ENCODE measurements at regions not wholly inside any gene's neighbourhood (a gene's known extent, or its start where the extent isn't known, plus 50 kb on each side); places are given as distances from the start of the nearest gene placed in this dataset.

DNA sequence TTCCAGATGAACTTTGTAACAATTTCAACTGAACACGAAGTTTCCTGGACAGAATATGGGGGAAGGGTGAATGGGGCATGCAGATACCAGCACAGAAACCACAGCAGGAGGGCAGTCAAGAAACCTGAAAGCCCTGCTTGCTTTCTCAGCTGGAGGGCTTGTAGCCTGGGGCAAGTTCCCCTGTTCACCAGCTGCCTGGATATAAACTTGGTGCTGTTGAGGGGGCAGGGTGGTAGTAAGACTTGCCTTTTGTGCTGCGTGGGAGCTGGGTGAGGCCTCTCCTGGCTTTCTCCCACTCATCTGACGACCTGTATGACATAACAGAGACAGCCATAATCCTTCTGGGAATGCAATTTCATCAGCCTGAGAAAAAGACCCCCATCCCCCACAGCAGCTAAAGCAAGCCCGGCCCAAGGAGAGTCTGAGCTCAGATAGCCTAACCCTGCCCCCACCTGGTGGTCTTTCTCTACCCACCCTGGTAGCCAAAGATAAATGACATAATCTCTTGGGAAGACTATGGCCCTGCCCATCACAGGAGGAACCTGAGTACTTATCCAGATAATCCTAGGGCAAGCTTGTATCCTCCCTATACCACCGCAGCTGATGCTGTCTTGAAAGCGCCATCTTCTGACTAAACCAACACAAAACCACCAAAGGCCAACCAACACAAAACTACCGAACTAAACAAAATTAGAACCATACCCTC lies 234.3 kb downstream of the LAS1L start (continued):
- TF ChIP-seq, protein P1, sequence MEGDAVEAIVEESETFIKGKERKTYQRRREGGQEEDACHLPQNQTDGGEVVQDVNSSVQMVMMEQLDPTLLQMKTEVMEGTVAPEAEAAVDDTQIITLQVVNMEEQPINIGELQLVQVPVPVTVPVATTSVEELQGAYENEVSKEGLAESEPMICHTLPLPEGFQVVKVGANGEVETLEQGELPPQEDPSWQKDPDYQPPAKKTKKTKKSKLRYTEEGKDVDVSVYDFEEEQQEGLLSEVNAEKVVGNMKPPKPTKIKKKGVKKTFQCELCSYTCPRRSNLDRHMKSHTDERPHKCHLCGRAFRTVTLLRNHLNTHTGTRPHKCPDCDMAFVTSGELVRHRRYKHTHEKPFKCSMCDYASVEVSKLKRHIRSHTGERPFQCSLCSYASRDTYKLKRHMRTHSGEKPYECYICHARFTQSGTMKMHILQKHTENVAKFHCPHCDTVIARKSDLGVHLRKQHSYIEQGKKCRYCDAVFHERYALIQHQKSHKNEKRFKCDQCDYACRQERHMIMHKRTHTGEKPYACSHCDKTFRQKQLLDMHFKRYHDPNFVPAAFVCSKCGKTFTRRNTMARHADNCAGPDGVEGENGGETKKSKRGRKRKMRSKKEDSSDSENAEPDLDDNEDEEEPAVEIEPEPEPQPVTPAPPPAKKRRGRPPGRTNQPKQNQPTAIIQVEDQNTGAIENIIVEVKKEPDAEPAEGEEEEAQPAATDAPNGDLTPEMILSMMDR (IDR thresholded peaks at IDR 0.05; ENCODE audit: control extremely low read depth in 1 of 3, insufficient read depth in 1 of 3, low read depth in 1 of 3, low read length in 3 of 3), result peak in 2 of 3 experiments; percentile 9 to 27; a peak in 2 of 4 replicates
- no peak; the same call in 1 of the 2 replicates for TF ChIP-seq SP1 (IDR thresholded peaks at IDR 0.05; ENCODE audit: low read depth, low read length)
- TF ChIP-seq TAF7 (optimal IDR thresholded peaks at IDR 0.05; ENCODE audit: borderline replicate concordance, low read depth, low read length), result no peak
- no peak for TF ChIP-seq RFX5 (IDR thresholded peaks at IDR 0.05; ENCODE audit: borderline replicate concordance, low read depth, low read length)
- TF ChIP-seq CHD7 (IDR thresholded peaks at IDR 0.05; ENCODE audit: insufficient replicate concordance, low read length), result no peak
- TF ChIP-seq KDM4A (IDR thresholded peaks at IDR 0.05; ENCODE audit: low read depth, low read length, severe bottlenecking), result no peak
- TF ChIP-seq SP4 (IDR thresholded peaks at IDR 0.05; ENCODE audit: low read length), result no peak
